GM23248 (cell line): ENCODE measurements at regions not wholly inside any gene's neighbourhood (a gene's known extent, or its start where the extent isn't known, plus 50 kb on each side); places are given as distances from the start of the nearest gene placed in this dataset.

Source experiments
- DNase-seq: peaks from one replicate; pipeline ENCODE4 v3.0.0-alpha.2; 2015
- H2AFZ ChIP-seq: fragments of 200-600 bp; sonication (generic); 2 replicates; pipeline ENCODE4 v1.6.1; 2016; ENCODE audit warnings: antibody characterized with exemption
- H3F3A ChIP-seq: fragments of 200-600 bp; sonication (generic); 2 replicates; pipeline ENCODE4 v1.6.1; 2016; ENCODE audit warnings: mild to moderate bottlenecking, antibody characterized with exemption, mixed run types; ENCODE audit not compliant: insufficient read depth
- H3K27ac ChIP-seq: fragments of 200-600 bp; sonication (generic); 2 replicates; pipeline ENCODE4 v1.5.1; 2016; ENCODE audit warnings: mild to moderate bottlenecking
- H3K27me3 ChIP-seq: fragments of 200-600 bp; sonication (generic); replicated peaks from 2 replicates; pipeline ENCODE4 v1.6.1; 2016; ENCODE audit warnings: mild to moderate bottlenecking; ENCODE audit not compliant: insufficient read depth
- H3K36me3 ChIP-seq: fragments of 200-600 bp; sonication (generic); 2 replicates; pipeline ENCODE4 v1.6.1; 2016; ENCODE audit warnings: low read depth, mild to moderate bottlenecking
- H3K4me1 ChIP-seq: fragments of 200-600 bp; sonication (generic); 2 replicates; pipeline ENCODE4 v1.6.1; 2016; ENCODE audit warnings: mild to moderate bottlenecking; ENCODE audit not compliant: insufficient read depth
- H3K4me2 ChIP-seq: fragments of 200-600 bp; sonication (generic); one replicate; pipeline ENCODE4 v1.6.1; 2016; ENCODE audit warnings: mild to moderate bottlenecking; ENCODE audit not compliant: unreplicated experiment
- H3K4me3 ChIP-seq: fragments of 200-600 bp; sonication (generic); 2 replicates; pipeline ENCODE4 v1.5.1; 2016; ENCODE audit warnings: mild to moderate bottlenecking
- H3K79me2 ChIP-seq: fragments of 200-600 bp; sonication (generic); 2 replicates; pipeline ENCODE4 v1.6.1; 2016; ENCODE audit warnings: mild to moderate bottlenecking; ENCODE audit not compliant: insufficient read depth
- H3K9ac ChIP-seq: fragments of 200-600 bp; sonication (generic); 2 replicates; pipeline ENCODE4 v1.6.1; 2016; ENCODE audit warnings: mild to moderate bottlenecking
- H3K9me2 ChIP-seq: fragments of 200-600 bp; sonication (generic); 2 replicates; pipeline ENCODE4 v1.6.1; 2016; ENCODE audit warnings: mixed run types, mild to moderate bottlenecking, moderate library complexity; ENCODE audit not compliant: insufficient read depth
- H3K9me3 ChIP-seq: fragments of 200-600 bp; sonication (generic); one replicate; pipeline ENCODE4 v1.6.1; 2017; ENCODE audit warnings: low read depth
- H4K20me1 ChIP-seq: fragments of 200-600 bp; sonication (generic); 2 replicates; pipeline ENCODE4 v1.6.0; 2016; ENCODE audit not compliant: insufficient read depth
- EZH2 ChIP-seq: fragments of 200-600 bp; sonication (generic); IDR thresholded peaks from 2 replicates; pipeline ENCODE4 v1.6.1; 2018; ENCODE audit warnings: antibody characterized with exemption, mild to moderate bottlenecking; ENCODE audit not compliant: insufficient read depth, poor library complexity, severe bottlenecking
- EZH2phosphoT487 ChIP-seq: fragments of 200-600 bp; sonication (generic); IDR thresholded peaks from 2 replicates; pipeline ENCODE4 v1.6.1; 2018; ENCODE audit warnings: antibody characterized with exemption, moderate library complexity, mild to moderate bottlenecking, low read depth; ENCODE audit not compliant: insufficient read depth
- WGBS, 2 experiments: methylation state at CpG; one replicate each; pipeline ENCODE4 v1.1.6; 2015 to 2017; ENCODE audit warnings: low lambda C conversion rate in 2 of 2, low coverage in 1 of 2; ENCODE audit errors: missing lambda C conversion rate in 2 of 2; 5-methylcytosine and 5-hydroxymethylcytosine counted together
- in situ Hi-C: fragments of 300-500 bp; cut with MboI; formaldehyde crosslinking; loops from 2 replicates; pipeline ENCODE4 v1.15.0; 2020

DNA sequence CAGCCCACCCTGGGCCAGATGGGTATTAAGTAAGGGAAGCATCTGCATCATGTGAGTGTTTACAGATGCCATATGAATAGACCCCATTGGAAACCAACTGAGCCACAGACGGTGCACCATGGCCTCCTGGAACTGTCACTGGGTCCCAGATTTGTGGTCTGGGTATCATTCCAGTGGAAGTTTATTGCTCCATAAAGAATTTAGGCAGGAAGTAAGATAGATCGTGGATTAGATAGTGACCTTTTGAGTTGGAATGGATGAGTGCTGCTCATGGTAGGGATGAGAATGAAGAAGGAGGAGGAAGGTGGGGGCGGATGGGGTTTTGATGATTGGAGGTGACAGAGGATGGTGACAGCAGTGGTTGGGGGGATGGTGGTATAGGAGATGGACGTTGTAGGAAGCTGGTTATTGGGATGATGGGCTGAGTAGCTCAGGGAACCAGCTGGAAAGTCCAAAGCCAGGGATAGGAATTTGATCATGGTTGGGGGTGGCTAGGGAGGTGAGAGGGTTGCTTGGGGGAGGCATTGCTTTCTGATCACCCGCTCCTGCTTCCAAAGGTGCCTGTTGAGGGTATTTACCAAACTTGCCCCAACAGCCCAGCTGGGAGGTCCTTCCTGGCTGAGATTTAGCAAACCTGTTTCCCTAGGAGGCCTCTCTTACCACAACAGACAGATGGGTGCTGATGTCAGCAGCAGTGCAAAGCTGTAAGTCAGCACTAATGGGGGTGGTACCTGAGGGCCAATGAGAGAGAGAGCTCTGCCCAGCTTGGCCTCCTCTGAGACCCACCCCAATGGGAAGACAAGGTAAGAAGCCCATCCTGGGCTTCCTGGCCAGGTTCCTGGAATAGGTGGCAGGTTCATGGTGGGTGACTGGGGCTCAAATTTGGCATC, 78.0 kb downstream of the VEGFA start:
- Histone ChIP-seq H4K20me1 (no peaks in the 10 kb centered on the region), H3K4me2 (no peak overlapping the region), H3K9me2 (no peaks in the 10 kb centered on the region), H3K9ac (no peak overlapping the region), H3F3A (no peaks in the 10 kb centered on the region), H3K27me3 (no peaks in the 10 kb centered on the region), H3K4me1 (peaks cover 33% of the 10 kb centered on the region), H3K9me3 (no peaks in the 10 kb centered on the region), H2AFZ (no peak overlapping the region), H3K79me2 (no peaks in the 10 kb centered on the region), H3K27ac (no peak overlapping the region), H3K36me3 (no peaks in the 10 kb centered on the region), H3K4me3 (no peak overlapping the region)
- WGBS, 2 experiments = 43% methylated on average over 5 of the region's 5 CpGs
- in situ Hi-C loops = no loop called here
- TF ChIP-seq EZH2 (no peak), EZH2phosphoT487 (no peak)
- DNase-seq = peak; percentile 43

DNA sequence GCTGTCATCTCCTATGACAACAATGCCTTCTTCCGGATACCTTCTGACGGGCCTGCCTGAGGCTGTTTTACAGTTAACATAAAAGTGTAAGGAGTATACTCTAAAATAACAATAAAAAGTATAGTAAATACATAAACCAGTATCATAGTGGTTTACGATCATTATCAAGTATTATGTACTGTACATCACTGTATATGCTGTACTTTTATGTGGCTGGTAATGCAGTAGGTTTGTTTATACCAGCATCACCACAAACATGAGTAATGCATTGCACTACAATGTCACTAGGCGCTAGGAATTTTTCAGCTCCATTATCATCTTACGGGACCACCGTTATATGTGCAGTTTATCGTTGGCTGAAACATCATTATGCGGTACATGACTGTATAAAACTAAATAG, 76.5 kb downstream of the VEGFA start:
- in situ Hi-C loops = no loop called here
- H3K9me3 ChIP-seq = no peaks in the 10 kb centered on the region
- no peaks in the 10 kb centered on the region for H3K79me2 ChIP-seq
- no peaks in the 10 kb centered on the region for H3K36me3 ChIP-seq
- no peak overlapping the region for H3K9ac ChIP-seq
- H4K20me1 ChIP-seq = no peaks in the 10 kb centered on the region
- no peak for DNase-seq
- H3K27ac ChIP-seq = no peak overlapping the region
- no peak overlapping the region for H3K4me2 ChIP-seq
- WGBS, 2 experiments = 97% methylated on average over 8 of the region's 8 CpGs
- H3K4me3 ChIP-seq = no peak overlapping the region
- no peaks in the 10 kb centered on the region for H3F3A ChIP-seq
- H3K4me1 ChIP-seq = peaks cover 39% of the 10 kb centered on the region
- no peaks in the 10 kb centered on the region for H3K9me2 ChIP-seq
- TF ChIP-seq EZH2 (no peak), EZH2phosphoT487 (no peak)
- H2AFZ ChIP-seq = no peak overlapping the region
- no peaks in the 10 kb centered on the region for H3K27me3 ChIP-seq

DNA sequence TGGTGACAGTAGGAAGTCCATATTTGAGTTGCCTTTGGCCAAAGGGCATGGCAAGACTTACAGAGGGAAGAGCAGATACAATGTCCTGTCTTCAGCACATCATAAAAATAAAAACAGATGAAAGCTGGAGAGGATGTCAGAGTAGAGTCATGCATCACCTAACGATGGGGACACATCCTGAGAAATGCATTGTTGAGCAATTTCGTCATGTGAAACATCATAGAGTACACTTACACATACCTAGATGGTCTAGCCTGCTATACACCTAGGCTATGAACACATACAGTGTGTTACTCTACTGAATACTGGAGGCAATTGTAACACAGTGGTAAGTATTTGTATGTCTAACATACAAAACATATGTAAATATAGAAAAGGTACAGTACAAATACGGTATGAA, 75.6 kb downstream of the VEGFA start:
- WGBS, 2 experiments = 31 to 36% methylated on average over 3 of the region's 3 CpGs
- Histone ChIP-seq H3F3A (peaks cover 5% of the 10 kb centered on the region; the same call in 1 of the 2 replicates), H2AFZ (no peak overlapping the region), H3K4me1 (peaks cover 32% of the 10 kb centered on the region), H3K27me3 (no peaks in the 10 kb centered on the region), H3K27ac (no peak overlapping the region), H3K9me3 (no peaks in the 10 kb centered on the region), H3K4me3 (no peak overlapping the region), H4K20me1 (no peaks in the 10 kb centered on the region), H3K4me2 (no peak overlapping the region), H3K79me2 (no peaks in the 10 kb centered on the region), H3K36me3 (no peaks in the 10 kb centered on the region), H3K9ac (no peak overlapping the region), H3K9me2 (no peaks in the 10 kb centered on the region)
- in situ Hi-C loops = no loop called here
- TF ChIP-seq EZH2 = no peak
- TF ChIP-seq EZH2phosphoT487 = no peak
- DNase-seq = no peak

DNA sequence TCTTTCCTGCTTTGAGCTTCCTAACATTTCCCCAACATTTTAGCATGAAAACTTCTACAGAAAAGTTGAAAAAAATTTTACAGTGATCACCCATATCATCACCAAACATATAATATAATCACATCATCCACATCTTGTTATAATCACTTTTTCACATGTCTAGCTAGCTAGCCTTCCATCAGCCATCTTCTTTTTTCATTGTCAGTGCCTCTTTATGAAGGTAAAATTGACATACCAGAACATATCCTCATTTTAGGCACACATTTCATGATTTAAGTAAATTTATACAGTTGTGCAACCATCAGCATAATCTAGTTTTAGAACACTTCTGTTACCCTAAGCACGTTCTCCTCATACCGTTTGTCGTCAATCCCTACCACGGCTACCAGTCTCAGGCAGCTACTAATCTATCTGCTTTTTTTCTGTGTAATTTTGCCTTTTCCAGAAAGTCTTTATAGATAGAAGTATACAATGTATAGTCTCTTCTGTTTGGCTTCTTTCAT, 73.7 kb downstream of the VEGFA start:
- in situ Hi-C loops = no loop called here
- Histone ChIP-seq H3K27me3 (no peaks in the 10 kb centered on the region), H3K9me2 (no peaks in the 10 kb centered on the region), H3K9me3 (no peaks in the 10 kb centered on the region), H2AFZ (no peak overlapping the region), H3K4me2 (no peak overlapping the region), H3K4me1 (peaks cover 42% of the 10 kb centered on the region), H3F3A (peaks cover 24% of the 10 kb centered on the region), H3K4me3 (no peak overlapping the region), H3K27ac (no peak overlapping the region), H4K20me1 (no peaks in the 10 kb centered on the region), H3K36me3 (no peaks in the 10 kb centered on the region), H3K79me2 (no peaks in the 10 kb centered on the region), H3K9ac (no peak overlapping the region)
- TF ChIP-seq EZH2phosphoT487 = no peak
- TF ChIP-seq EZH2 = no peak
- 94 to 97% methylated on average over 4 of the region's 4 CpGs for WGBS, 2 experiments
- DNase-seq = no peak
